HG02938 (cell line): ENCODE measurements at regions not wholly inside any gene's neighbourhood (a gene's known extent, or its start where the extent isn't known, plus 50 kb on each side); places are given as distances from the start of the nearest gene placed in this dataset.

Source experiments
- ATAC-seq: cut with Tn5 transposase; IDR thresholded peaks from one replicate; pipeline ENCODE4 v1.9.1; 2021; ENCODE audit warnings: mild to moderate bottlenecking, moderate library complexity; ENCODE audit not compliant: unreplicated experiment

DNA sequence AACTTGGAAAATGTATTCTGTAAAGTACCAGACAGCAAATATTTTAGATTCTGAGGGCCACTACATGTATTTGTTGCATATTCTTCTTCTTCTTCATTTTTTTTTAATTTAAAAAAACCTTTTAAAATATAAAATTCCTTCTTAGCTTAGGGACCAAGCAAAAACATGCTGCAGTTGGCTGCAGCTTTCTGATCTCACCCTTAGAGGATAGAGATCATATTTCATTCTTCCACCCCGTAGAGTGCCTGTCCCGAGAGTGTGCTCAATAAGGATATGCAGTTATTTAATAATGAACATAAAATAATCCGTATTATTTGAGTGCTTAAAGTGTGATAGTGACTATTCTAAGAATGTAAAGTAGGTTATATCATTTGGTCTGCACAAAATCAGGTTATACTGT lies 204.2 kb upstream of the CD180 start:
- no peak for ATAC-seq

DNA sequence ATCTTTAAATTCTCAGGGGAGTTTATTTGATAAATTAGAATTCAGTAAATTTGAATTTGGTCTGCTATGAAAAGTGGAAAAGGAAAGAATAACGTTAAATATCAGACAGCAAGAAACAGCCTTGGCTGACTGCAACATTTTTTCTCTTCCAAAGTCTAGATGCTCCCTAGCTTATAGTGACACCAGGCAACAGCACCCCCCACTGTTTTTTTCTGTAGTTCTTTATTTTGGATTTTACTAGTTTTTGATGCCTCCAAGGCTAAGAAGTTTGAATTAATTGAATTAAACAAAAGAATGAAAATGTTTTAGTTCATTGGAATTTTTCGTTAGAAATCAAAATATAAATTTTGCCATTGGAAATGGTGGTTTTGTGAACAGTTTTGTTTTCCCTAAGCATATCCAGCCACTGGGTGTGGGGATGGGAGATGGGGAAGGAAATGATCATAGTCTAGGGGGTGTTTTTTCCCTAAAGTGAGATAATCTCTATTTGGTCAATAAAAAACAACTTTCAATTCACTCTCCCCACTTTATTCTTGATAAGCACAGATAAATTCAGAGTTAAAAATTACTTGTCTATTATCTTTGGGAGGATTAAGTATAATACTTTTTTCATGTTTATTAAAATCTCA lies 199.3 kb upstream of the CD180 start:
- no peak for ATAC-seq

GRCh38 chr5:67393211-67393610 lies 196.6 kb upstream of the CD180 start:
- no peak for ATAC-seq

GRCh38 chr5:67390935-67391334 lies 194.3 kb upstream of the CD180 start:
- no peak for ATAC-seq

- ATAC-seq: no peak
Measured at GRCh38 chr5:67383451-67383850, 186.9 kb upstream of the CD180 start.

DNA sequence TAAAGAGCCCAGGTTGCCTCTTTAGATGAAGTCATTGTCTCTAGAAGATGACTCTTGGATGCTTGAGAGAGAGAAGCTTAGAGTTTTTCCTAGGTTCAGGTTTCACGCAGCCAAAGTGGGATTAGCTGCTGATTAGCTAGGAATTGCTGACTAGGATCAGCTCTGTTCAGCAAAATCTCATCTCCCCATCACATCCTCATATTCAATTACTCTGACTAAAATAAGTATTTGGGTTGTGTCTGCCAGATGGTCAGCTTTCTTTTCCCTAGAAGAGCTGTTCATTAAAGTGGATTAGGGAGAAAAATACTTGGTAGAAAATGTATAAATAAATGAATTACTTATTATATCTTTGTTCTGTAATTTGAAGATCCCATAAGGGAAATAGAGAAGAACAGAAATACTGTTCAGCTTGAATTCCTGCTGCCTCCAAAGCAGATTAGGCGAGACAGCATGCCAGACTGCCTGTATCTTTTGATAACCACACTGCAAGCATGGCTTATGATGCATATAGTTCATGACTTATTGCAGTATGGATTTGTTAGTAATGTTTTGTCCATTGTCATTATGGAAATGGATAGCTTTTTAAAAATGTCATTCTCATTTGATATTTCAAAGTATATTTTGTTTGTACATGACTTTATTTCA lies 184.8 kb upstream of the CD180 start:
- no peak for ATAC-seq

GRCh38 chr5:67380431-67380830 lies 183.8 kb upstream of the CD180 start:
- ATAC-seq: no peak

GRCh38 chr5:67379753-67380152 lies 183.2 kb upstream of the CD180 start:
- ATAC-seq: no peak

DNA sequence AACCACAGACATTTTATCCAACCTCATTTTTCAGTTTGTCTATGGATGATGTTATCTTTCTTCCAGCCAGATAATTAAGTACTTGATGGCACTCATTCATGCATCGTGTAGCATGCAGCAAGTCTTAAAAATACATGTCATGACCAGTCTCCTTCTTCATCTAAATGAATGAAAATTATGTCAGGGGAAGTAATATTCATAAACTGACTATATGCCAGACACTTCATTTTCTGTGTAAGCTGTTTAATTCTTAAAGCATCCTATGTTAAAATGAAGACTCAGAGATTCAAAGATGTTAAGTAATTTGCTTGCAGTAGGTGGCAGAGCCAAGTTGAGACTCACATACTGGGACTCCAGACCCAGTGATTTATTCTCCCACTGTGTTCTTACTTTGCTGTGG lies 181.7 kb upstream of the CD180 start:
- no peak for ATAC-seq

DNA sequence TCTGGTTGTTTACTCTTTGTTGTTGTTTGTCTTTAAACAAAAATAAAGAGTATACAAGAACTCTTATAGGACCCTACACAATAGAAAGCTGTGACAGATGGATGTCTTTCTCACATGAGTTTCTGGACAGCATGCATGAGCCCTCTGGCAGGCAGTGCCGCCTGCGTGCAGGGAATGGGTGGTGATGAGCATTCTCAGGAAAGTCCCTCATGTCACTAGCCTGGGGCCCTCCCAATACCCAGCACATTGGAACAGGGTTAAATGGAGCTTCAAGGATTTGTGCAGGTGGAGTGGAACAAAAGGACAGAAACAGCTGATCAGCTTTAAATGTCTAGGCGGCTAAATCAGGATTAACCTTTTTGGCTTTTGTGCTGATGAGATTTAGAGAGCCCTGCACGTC lies 181.0 kb upstream of the CD180 start:
- no peak for ATAC-seq

- ATAC-seq: no peak
Measured at GRCh38 chr5:67375606-67376005, 179.0 kb upstream of the CD180 start.

GRCh38 chr5:67374378-67374777 lies 177.8 kb upstream of the CD180 start:
- no peak for ATAC-seq

DNA sequence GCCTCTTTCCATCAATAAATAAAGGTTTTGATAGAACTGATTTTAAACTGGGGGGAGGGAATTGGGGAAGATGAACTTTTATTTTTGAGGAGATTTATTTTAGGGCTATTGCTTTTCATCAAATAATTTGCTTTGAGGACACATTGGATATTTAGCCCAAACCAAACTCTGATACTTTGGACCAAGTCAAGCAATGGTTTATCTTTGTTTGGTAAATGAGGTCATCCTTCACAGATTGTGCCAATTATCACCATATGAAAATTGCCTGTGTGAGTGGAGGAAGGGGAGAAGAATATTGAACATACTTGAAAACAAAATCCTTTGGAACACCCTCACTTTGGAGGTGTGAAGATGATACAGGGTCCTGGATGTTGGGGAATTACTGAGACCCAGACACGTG lies 176.9 kb upstream of the CD180 start:
- ATAC-seq: no peak

- ATAC-seq: no peak
Measured at GRCh38 chr5:67372887-67373286, 176.3 kb upstream of the CD180 start.

- ATAC-seq: no peak
Measured at GRCh38 chr5:67371924-67372323, 175.3 kb upstream of the CD180 start.

DNA sequence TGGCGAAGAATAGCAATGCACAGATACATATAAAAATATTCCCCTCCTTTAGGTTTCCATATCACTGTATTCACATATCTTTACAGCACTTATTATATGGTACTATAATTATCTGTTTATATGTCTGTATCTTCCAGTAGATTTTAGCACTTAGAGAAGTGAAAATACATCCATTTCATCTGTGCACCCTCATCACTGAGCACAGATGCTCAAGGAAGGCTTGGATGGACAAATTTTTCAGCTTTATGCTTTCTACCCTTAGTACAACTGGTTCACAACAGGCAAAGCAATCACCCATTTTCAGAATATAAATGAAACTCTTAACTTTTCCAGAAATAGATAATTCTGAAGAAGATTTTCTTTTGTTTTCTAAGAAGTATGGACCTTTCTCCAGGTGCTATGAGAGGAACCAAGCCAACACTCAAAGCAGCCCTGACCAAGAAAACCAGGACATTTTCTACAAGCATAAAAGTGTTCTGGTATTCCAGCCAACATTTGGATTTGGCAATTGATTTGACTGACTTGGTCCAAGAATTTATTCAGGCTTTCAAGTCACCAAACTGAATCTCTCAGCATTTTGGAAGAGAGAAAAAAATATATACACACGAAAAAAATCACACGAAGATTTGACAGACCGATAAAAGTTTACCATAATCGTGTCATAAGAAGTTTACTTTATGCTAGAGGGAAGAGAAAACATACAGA lies 170.2 kb upstream of the CD180 start:
- no peak for ATAC-seq

DNA sequence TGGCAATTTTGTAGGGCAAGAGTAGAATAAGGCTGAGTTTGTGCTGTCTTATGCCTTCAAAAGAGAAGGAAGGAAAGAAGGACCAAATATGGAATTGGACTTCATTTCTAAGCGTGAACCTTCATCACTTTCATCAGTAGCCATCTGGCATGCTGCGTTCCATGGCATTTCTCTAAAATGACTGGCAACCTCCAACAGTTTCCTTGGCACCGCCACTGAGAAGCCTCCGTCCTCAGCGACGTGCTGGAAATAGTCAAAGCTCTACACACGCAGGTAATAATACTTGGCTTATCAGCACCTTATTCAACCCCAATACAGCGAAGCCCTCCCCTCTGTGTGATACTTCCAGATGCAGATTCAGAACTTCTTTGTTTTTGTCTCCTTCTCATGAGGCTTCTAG lies 169.7 kb upstream of the CD180 start:
- ATAC-seq: no peak

GRCh38 chr5:67364381-67364970 lies 167.9 kb upstream of the CD180 start:
- no peak for ATAC-seq

DNA sequence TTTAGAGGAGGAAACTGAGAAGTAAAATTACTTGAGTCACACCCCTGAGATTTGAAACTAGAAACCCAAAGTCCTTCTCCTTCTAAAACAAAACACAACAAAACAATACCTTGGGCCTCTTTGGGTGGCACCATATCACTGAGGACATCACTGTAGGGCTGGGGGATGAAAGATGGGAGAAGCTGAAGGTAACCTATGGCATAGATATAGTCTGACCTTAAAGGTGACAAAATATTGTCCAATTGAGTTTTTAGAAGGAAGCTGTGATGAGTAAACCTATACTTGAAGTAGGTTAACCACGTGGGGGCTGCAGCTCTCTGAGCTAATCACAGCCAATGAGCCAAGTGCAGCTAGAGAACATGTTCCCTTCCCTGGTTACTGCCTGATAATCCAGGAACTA lies 167.4 kb upstream of the CD180 start:
- ATAC-seq: no peak

GRCh38 chr5:67363180-67363709 lies 166.6 kb upstream of the CD180 start:
- ATAC-seq: no peak

GRCh38 chr5:67361932-67362729 lies 165.5 kb upstream of the CD180 start:
- ATAC-seq: no peak
